Omental fat pad (tissue), 3 donors: ENCODE measurements at regions not wholly inside any gene's neighbourhood (a gene's known extent, or its start where the extent isn't known, plus 50 kb on each side); places are given as distances from the start of the nearest gene placed in this dataset.

Experiments used
- ATAC-seq: fragments of 150-250 bp; one replicate; pipeline ENCODE4 v1.9.1; 2016; ENCODE audit warnings: mild to moderate bottlenecking, moderate library complexity; ENCODE audit not compliant: low FRiP score
- DNase-seq: peaks from one replicate; pipeline ENCODE4 v3.0.0-alpha.2; 2019; ENCODE audit warnings: low spot score
- CTCF ChIP-seq, 3 donors: fragments of 450-650 bp; IDR thresholded peaks; one replicate each; pipeline ENCODE4 v1.5.1; 2016 to 2017; ENCODE audit warnings: antibody characterized with exemption in 3 of 3, mild to moderate bottlenecking in 3 of 3, moderate library complexity in 2 of 3

- peak; percentile 91 for ATAC-seq
- no peak for TF ChIP-seq CTCF (IDR thresholded peaks at IDR 0.05)
- no peak for DNase-seq
Measured at GRCh38 chr2:226208726-226209125, 590.9 kb downstream of the IRS1 start.

DNA sequence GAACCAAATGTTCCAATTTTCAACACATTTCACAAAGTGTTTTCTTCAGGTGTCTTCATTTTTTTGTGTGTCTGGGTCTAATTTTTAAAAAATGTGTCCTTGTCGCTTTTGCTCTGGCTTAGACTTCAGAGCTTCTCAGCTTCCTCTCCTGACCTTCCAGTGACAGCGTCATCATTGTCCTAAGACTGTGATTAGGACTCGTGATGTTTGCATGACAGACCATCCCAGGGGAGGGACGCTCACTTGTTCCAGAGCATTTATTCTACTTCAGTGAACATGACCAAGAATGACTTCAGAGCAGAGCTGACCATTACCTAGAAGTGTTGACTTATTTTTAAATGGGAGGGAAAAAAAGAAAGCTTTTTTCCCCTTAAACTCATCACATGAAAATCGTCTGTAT lies 591.9 kb downstream of the IRS1 start:
- no peak for TF ChIP-seq CTCF (IDR thresholded peaks at IDR 0.05)
- no peak for DNase-seq
- ATAC-seq = no peak

DNA sequence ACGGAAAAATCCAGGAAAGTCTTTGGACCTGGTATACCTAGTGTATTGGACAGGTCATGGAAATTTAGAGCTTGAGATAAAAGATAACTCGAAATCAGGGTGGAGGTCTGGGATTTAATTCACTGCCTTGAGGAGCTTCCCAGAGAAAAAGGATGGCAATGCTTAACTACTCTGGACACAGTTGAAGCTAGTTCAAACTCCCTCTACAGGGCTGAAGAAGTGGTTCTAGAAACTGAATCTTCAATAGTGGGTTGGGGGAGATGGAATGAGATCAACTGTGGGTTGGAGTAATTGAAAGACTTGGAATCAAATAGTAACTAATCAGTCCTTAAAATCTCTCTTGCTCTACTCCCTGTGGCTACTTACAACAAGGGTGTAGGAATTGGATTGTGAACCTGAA lies 600.1 kb downstream of the IRS1 start:
- DNase-seq (no peak), ATAC-seq (no peak)
- TF ChIP-seq CTCF (IDR thresholded peaks at IDR 0.05) = no peak

DNA sequence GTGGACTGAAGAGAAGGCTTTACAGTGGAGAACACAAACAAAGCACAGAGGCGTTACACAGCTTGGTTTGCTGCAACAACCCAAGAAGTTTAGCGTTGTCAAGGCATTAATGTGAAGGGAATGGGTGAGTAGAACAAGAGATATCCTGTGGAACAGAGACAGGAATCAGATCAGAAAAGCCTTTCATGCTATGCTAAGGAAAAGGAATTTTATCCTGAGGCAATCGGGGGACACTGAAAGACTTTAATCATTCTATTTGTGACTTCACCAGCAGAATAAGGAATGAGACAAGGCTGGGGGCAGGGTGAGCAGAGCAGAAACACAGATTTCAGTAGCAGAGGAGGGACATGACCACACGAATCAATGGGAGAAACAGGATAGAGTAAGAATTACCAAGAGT lies 600.7 kb downstream of the IRS1 start:
- no peak for DNase-seq
- ATAC-seq = no peak

GRCh38 chr2:226190479-226191252 lies 609.0 kb downstream of the IRS1 start:
- DNase-seq = no peak
- ATAC-seq = no peak
- TF ChIP-seq CTCF (IDR thresholded peaks at IDR 0.05) = no peak

More for the DNA sequence above, 600.7 kb downstream of the IRS1 start:
- no peak for TF ChIP-seq CTCF (IDR thresholded peaks at IDR 0.05)

GRCh38 chr2:226189061-226189460 lies 610.6 kb downstream of the IRS1 start:
- no peak for ATAC-seq
- DNase-seq = no peak
- TF ChIP-seq CTCF (IDR thresholded peaks at IDR 0.05) = no peak

DNA sequence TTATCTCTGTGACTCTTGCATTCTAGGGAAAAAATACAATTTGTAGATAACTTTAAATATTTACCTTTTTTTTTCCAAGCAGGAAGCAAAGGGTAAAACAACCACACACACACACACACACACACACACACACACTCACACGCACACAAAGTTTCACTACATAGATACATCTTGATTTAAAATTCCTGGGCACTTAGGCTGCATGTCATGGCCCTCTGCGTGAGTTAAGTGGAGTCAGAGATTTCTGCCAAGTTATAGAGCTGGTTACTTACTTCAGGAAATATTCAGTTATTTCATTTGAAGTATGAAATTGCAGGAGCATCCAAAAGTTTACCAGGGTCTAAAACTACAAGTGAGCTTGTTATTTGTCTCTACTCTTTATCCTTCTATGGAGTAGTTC lies 612.0 kb downstream of the IRS1 start:
- no peak for ATAC-seq
- TF ChIP-seq CTCF (IDR thresholded peaks at IDR 0.05) = no peak
- DNase-seq = no peak
